HCT116 (cell line): ENCODE measurements at regions not wholly inside any gene's neighbourhood (a gene's known extent, or its start where the extent isn't known, plus 50 kb on each side); places are given as distances from the start of the nearest gene placed in this dataset.

Experiments
- ATAC-seq: fragments of 200-7000 bp; cut with Tn5 transposase; 2 replicates; pipeline ENCODE4 v1.9.1; 2020; ENCODE audit warnings: mild to moderate bottlenecking, moderate library complexity
- BruUV-seq: library from RNA; stranded (reverse); fragments of 400-500 nt; replicated peaks from 2 replicates; lab custom pipeline; 2021; lab: Mats Ljungman, UMichigan
- CTCF ChIA-PET: fragments of 300-600 bp; sonication (Branson Sonifier 250); formaldehyde crosslinking; loops from one replicate; lab custom pipeline; 2021; ENCODE audit warnings: antibody characterized with exemption; lab: Charles Lee
- POLR2A ChIA-PET: fragments of 300-600, 350-600 bp; sonication (Branson Sonifier 250); formaldehyde crosslinking; loops from one replicate; lab custom pipeline; 2021; ENCODE audit warnings: antibody characterized with exemption; lab: Charles Lee
- RAD21 ChIA-PET, 2 experiments: fragments of 300-600 bp; sonication (Branson Sonifier 250); formaldehyde crosslinking; loops; one replicate each; lab custom pipeline; 2023; ENCODE audit warnings: low total read pairs in 2 of 2; ENCODE audit not compliant: uncharacterized antibody in 2 of 2, unreplicated experiment in 2 of 2, low non-redundant PET in 1 of 2; lab: Charles Lee
- DNase-seq: peaks from one replicate; pipeline ENCODE4 v3.0.0-alpha.2; 2010; ENCODE audit warnings: low read depth, low spot score
- H2AFZ ChIP-seq: fragments of 200-600 bp; shearing (Covaris generic), sonication (generic); 2 replicates; pipeline ENCODE4 v1.6.1; 2017; ENCODE audit warnings: low read depth, mixed run types, mixed read lengths, antibody characterized with exemption, low read length; ENCODE audit not compliant: poor library complexity, severe bottlenecking
- H3K27ac ChIP-seq: 2 replicates; pipeline ENCODE4 v1.5.1; 2012; ENCODE audit warnings: low read depth, low read length
- H3K27me3 ChIP-seq: fragments of 200-600 bp; sonication (generic); 2 replicates; pipeline ENCODE4 v1.6.1; 2016; ENCODE audit warnings: mixed run types, low read length, mixed read lengths; ENCODE audit not compliant: insufficient read depth
- H3K36me3 ChIP-seq, 2 experiments: fragments of 200-500 bp in 1 of 2; fragments of 200-600 bp in 1 of 2; sonication (Bioruptor generic) in 1 of 2; sonication (generic) in 1 of 2; 2 replicates each; pipeline versions ENCODE4 v1.5.1 to v1.6.1; 2014 to 2016; ENCODE audit warnings: low read length in 2 of 2, inconsistent platforms in 1 of 2, mixed read lengths in 1 of 2, mixed run types in 1 of 2; ENCODE audit not compliant: insufficient read depth in 2 of 2, control insufficient read depth in 1 of 2
- H3K4me1 ChIP-seq, 2 experiments: fragments of 200-600 bp in 1 of 2; sonication (generic) in 1 of 2; 2 replicates each; pipeline versions ENCODE4 v1.5.1 to v1.6.1; 2012 to 2017; ENCODE audit warnings: low read length in 2 of 2, inconsistent platforms in 1 of 2, mild to moderate bottlenecking in 1 of 2, mixed read lengths in 1 of 2, mixed run types in 1 of 2, moderate library complexity in 1 of 2; ENCODE audit not compliant: insufficient read depth in 2 of 2, control insufficient read depth in 1 of 2
- H3K4me2 ChIP-seq: fragments of 200-600 bp; sonication (generic); 2 replicates; pipeline ENCODE4 v1.6.1; 2017; ENCODE audit warnings: mixed run types, low read length, mixed read lengths
- H3K4me3 ChIP-seq, 2 experiments: fragments of 200-600 bp in 1 of 2; sonication (generic) in 1 of 2; replicated peaks in 1 of 2; 2 replicates each; pipeline ENCODE4 v1.5.1; 2011 to 2016; ENCODE audit warnings: low read length in 2 of 2, control low read depth in 1 of 2, low read depth in 1 of 2, mild to moderate bottlenecking in 1 of 2, mixed read lengths in 1 of 2, mixed run types in 1 of 2
- H3K79me2 ChIP-seq: fragments of 200-600 bp; sonication (generic); 2 replicates; pipeline ENCODE4 v1.6.1; 2017; ENCODE audit warnings: mild to moderate bottlenecking, mixed run types, low read length, moderate library complexity, mixed read lengths; ENCODE audit not compliant: insufficient read depth
- H3K9ac ChIP-seq: fragments of 200-600 bp; sonication (generic); 2 replicates; pipeline ENCODE4 v1.6.1; 2016; ENCODE audit warnings: low read length, mixed read lengths
- H3K9me2 ChIP-seq: fragments of 200-600 bp; sonication (generic), shearing (Covaris generic); 2 replicates; pipeline ENCODE4 v1.6.1; 2017; ENCODE audit warnings: mixed run types, mild to moderate bottlenecking, moderate library complexity; ENCODE audit not compliant: insufficient read depth
- H3K9me3 ChIP-seq, 2 experiments: fragments of 200-500 bp in 1 of 2; fragments of 200-600 bp in 1 of 2; sonication (Bioruptor generic) in 1 of 2; sonication (generic) in 1 of 2; 2 replicates each; pipeline ENCODE4 v1.6.1; 2014 to 2017; ENCODE audit warnings: low read length in 2 of 2, mixed read lengths in 2 of 2, inconsistent platforms in 1 of 2, low read depth in 1 of 2, mild to moderate bottlenecking in 1 of 2, mixed run types in 1 of 2, moderate library complexity in 1 of 2; ENCODE audit not compliant: control insufficient read depth in 1 of 2, insufficient read depth in 1 of 2
- H4K20me1 ChIP-seq: fragments of 200-600 bp; sonication (generic), shearing (Covaris generic); 2 replicates; pipeline ENCODE4 v1.6.1; 2017; ENCODE audit warnings: mixed run types, mild to moderate bottlenecking, moderate library complexity; ENCODE audit not compliant: insufficient read depth
- CEBPB ChIP-seq: IDR thresholded peaks from 2 replicates; pipeline ENCODE4 v1.6.1; 2012; ENCODE audit warnings: low read depth
- ELF1 ChIP-seq: IDR thresholded peaks from 2 replicates; pipeline ENCODE4 v1.6.1; 2012; ENCODE audit warnings: low read depth, borderline replicate concordance
- JUND ChIP-seq: IDR thresholded peaks from 2 replicates; pipeline ENCODE4 v1.6.1; 2012
- POLR2A ChIP-seq: IDR thresholded peaks from 2 replicates; pipeline ENCODE4 v1.7.0; 2011; ENCODE audit warnings: borderline replicate concordance; ENCODE audit not compliant: insufficient read depth, insufficient read length; ENCODE audit errors: extremely low read depth
- TCF7L2 ChIP-seq: IDR thresholded peaks from 2 replicates; pipeline ENCODE4 v1.7.0; 2011; ENCODE audit warnings: borderline replicate concordance, inconsistent platforms; ENCODE audit not compliant: insufficient read depth, insufficient read length; ENCODE audit errors: extremely low read depth
- intact Hi-C: fragments of 100-400 bp; cut with micrococcal nuclease; formaldehyde crosslinking; loops from 2 replicates; pipeline ENCODE4 v1.10.0; 2022
- TF ChIP-seq, protein P1 (sequence below), 3 experiments: fragments of 200-600 bp in 1 of 3; sonication (generic) in 1 of 3; IDR thresholded peaks in 2 of 3; conservative IDR thresholded peaks in 1 of 3; 2 replicates each; pipeline ENCODE4 v1.5.1; 2012 to 2017; ENCODE audit warnings: low read depth in 2 of 3, low read length in 2 of 3, antibody characterized with exemption in 1 of 3, borderline replicate concordance in 1 of 3, control low read depth in 1 of 3, mild to moderate bottlenecking in 1 of 3, mixed read lengths in 1 of 3, mixed run types in 1 of 3, moderate library complexity in 1 of 3; ENCODE audit not compliant: insufficient read depth in 1 of 3
- TF ChIP-seq, protein P2 (sequence below): IDR thresholded peaks from 2 replicates; pipeline ENCODE4 v1.6.1; 2012

DNA sequence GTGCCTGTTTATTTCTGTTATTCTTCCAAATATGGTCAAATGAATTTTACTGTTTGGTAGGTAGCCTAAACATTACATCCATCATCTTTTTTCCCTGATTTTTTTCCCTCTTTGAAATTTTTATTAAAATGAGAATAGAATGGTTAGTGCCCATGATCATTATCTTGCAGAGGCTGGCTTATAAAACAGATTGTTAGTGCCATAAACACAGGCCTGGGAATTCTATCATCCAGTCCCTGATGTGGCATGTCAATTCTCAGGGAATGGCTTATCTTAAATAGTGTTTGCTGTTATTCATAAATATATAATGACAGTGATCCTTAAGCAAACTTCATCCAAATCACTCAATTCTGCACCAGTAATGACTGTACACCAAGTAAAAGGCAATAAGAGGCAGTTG lies 207.3 kb downstream of the TUSC7 start:
- DNase-seq (no peak), ATAC-seq (no peak)
- CTCF ChIA-PET = no interaction called here
- no peaks in the 10 kb centered on the region for H3K4me1 ChIP-seq
- no TSS peak for BruUV-seq
- RAD21 ChIA-PET = no interaction called here
- no peak overlapping the region for H2AFZ ChIP-seq
- no peak overlapping the region for H3K27ac ChIP-seq
- no peaks in the 10 kb centered on the region for H4K20me1 ChIP-seq
- H3K9ac ChIP-seq = no peak overlapping the region
- no peaks in the 10 kb centered on the region for H3K36me3 ChIP-seq
- POLR2A ChIA-PET = no interaction called here
- H3K79me2 ChIP-seq = no peaks in the 10 kb centered on the region
- H3K9me3 ChIP-seq = no peaks in the 10 kb centered on the region; a peak in 1 of 4 replicates
- no peak overlapping the region for H3K4me2 ChIP-seq
- no peaks in the 10 kb centered on the region for H3K27me3 ChIP-seq
- H3K4me3 ChIP-seq = no peak overlapping the region
- intact Hi-C loops = no loop called here
- TF ChIP-seq TCF7L2 = no peak
- TF ChIP-seq POLR2A = no peak
- no peak for TF ChIP-seq JUND
- no peak for TF ChIP-seq ELF1
- H3K9me2 ChIP-seq = no peaks in the 10 kb centered on the region

DNA sequence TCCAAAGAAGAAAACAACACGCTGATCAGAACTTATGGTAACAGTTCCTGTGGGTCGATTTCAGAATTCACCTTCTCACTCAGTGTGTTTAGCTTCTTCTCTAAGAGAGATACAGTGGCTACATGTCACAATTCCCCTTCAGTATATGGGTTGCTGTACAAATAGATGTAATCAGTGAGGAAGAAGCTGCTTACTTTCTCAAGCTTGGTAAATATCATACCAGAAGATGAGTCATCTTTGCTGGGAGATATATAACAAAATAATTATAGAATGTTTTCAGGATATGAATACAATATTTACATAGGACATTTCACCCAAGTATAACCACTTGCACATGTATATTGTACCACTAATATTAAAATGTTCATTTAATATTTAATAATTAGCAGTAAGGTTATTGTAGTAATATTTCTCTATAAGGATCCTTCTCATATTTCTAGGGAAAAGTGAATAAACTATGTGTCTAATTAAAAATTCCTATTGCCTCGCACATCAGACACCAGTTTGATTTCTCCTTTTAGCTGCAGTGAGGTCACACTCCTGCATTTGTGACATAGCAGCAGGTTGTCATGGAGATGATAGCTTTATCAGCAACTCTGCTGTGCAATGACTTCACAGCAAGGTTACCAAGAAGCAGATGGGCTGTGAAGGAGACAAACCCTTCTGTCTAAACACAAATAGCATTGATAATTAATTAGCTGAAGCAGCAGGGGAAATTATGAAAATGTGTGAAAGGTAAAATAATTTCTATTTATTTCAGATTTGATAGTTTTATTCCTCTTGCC lies 211.4 kb downstream of the TUSC7 start:
- TF ChIP-seq, protein P1, sequence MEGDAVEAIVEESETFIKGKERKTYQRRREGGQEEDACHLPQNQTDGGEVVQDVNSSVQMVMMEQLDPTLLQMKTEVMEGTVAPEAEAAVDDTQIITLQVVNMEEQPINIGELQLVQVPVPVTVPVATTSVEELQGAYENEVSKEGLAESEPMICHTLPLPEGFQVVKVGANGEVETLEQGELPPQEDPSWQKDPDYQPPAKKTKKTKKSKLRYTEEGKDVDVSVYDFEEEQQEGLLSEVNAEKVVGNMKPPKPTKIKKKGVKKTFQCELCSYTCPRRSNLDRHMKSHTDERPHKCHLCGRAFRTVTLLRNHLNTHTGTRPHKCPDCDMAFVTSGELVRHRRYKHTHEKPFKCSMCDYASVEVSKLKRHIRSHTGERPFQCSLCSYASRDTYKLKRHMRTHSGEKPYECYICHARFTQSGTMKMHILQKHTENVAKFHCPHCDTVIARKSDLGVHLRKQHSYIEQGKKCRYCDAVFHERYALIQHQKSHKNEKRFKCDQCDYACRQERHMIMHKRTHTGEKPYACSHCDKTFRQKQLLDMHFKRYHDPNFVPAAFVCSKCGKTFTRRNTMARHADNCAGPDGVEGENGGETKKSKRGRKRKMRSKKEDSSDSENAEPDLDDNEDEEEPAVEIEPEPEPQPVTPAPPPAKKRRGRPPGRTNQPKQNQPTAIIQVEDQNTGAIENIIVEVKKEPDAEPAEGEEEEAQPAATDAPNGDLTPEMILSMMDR (IDR thresholded peaks at IDR 0.05 in 2 of 3, conservative IDR thresholded peaks at IDR 0.05 in 1 of 3; ENCODE audit: borderline replicate concordance in 1 of 3, insufficient read depth in 1 of 3, low read depth in 2 of 3, low read length in 2 of 3) = no peak
- TF ChIP-seq CEBPB = no peak
- TF ChIP-seq, protein P2, sequence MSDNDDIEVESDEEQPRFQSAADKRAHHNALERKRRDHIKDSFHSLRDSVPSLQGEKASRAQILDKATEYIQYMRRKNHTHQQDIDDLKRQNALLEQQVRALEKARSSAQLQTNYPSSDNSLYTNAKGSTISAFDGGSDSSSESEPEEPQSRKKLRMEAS = no peak

More for the DNA sequence above, 211.4 kb downstream of the TUSC7 start:
- ChIA-PET CTCF (no interaction called here), RAD21 (no interaction called here), POLR2A (no interaction called here)
- Histone ChIP-seq H3K9ac (no peak overlapping the region), H3K36me3 (no peaks in the 10 kb centered on the region), H3K9me2 (no peaks in the 10 kb centered on the region), H3K79me2 (no peaks in the 10 kb centered on the region), H3K27me3 (no peaks in the 10 kb centered on the region), H3K4me2 (no peak overlapping the region), H3K27ac (no peak overlapping the region), H3K4me3 (no peak overlapping the region), H3K9me3 (no peaks in the 10 kb centered on the region; a peak in 1 of 4 replicates), H3K4me1 (no peaks in the 10 kb centered on the region), H2AFZ (no peak overlapping the region), H4K20me1 (no peaks in the 10 kb centered on the region)
- BruUV-seq = no TSS peak
- intact Hi-C loops = no loop called here
- DNase-seq (no peak), ATAC-seq (no peak)
